GM19467 (cell line): ENCODE measurements at regions not wholly inside any gene's neighbourhood (a gene's known extent, or its start where the extent isn't known, plus 50 kb on each side); places are given as distances from the start of the nearest gene placed in this dataset.

ENCODE experiments used
- ATAC-seq: cut with Tn5 transposase; IDR thresholded peaks from one replicate; pipeline ENCODE4 v1.9.1; 2021; ENCODE audit warnings: mild to moderate bottlenecking, moderate library complexity; ENCODE audit not compliant: unreplicated experiment

GRCh38 chr5:68528821-68529273, 313.3 kb downstream of the PIK3R1 start:
- no peak for ATAC-seq

- ATAC-seq, result no peak
These were observed 314.0 kb downstream of the PIK3R1 start for GRCh38 chr5:68529581-68529980.

GRCh38 chr5:68531970-68532369, 316.4 kb downstream of the PIK3R1 start:
- ATAC-seq, result no peak

DNA sequence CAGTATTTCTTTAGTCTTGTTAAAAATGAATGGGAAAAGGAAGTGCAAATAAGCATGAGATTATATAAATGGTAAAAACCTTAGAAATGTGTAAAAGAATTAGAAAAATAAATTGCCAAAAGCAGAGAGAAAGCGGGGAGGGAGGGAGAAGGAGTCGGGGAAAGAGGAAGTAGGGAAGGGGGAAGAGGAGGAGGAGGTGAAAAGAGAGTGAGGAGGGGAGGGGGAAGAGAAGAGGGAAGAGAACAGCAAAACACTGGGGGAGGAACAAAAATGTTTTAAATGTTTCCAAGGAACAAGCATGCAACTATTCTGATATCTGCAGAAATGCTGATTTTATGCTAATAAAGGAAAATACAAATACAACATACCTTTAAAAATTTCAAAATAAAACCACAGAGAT, 317.5 kb downstream of the PIK3R1 start:
- ATAC-seq, result no peak

- no peak for ATAC-seq
These were observed 318.1 kb downstream of the PIK3R1 start for GRCh38 chr5:68533571-68534084.

DNA sequence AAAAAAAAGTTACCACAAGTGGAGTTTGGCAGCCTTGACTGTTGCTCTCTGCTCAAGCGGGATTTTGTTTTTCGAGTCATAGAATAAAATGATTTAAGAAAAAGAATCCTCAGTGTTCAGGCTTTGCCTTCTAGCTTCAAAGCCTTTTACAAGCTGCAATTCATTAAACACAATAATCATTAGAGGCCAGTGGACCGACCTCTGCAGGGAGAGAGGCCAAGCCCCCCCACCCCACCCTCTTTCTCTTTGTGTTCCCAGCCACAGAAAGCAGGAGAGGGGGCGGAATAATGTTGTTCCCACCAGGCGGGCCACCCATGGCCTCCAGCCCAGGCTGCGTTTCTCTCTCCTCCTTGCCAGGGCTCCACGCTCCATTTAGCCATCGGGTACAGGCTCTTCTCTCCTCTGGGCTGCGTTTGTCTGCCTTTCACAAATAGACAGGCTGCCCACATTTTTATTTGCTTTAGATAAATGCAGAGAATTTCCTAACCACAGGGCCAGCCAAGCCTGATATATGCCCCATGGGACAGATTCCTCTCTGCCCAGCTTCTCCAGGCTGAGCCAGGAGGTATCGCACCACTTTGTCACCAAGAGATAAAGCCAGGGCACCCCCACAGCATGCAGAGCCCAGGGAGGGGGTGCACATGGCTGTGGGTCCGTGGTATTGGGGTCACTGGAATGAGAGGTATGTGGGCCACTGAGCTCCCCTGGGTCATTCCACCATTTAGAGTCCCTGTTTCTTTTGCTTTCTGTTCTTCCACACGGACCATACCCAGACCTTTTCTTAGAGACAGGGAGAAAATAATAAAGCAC, 318.8 kb downstream of the PIK3R1 start:
- no peak for ATAC-seq

- ATAC-seq, result no peak
These were observed 319.5 kb downstream of the PIK3R1 start for GRCh38 chr5:68534956-68535520.

- no peak for ATAC-seq
These were observed 323.4 kb downstream of the PIK3R1 start for GRCh38 chr5:68538814-68539420.

- no peak for ATAC-seq
These were observed 325.4 kb downstream of the PIK3R1 start for GRCh38 chr5:68540798-68541590.

GRCh38 chr5:68542207-68542606, 326.7 kb downstream of the PIK3R1 start:
- no peak for ATAC-seq

DNA sequence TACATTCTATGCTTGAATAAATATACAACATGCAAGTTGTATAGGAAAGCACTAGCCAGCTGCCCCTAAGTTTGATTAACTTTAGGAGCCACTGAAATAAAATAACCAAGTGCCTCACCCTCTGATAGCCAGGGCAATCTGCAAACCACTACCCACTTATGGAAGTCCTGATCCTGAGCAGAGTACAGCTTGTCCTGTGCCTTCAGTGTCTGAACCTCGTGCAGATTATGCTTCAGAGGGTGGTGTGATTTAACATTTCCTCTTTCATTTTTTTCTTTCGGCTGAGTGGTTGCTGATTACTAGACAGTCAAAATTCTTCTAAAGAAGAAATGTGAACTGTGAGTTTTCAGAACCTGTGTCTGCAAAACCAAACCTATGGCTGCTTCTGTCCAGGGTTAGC, 327.7 kb downstream of the PIK3R1 start:
- ATAC-seq, result no peak

DNA sequence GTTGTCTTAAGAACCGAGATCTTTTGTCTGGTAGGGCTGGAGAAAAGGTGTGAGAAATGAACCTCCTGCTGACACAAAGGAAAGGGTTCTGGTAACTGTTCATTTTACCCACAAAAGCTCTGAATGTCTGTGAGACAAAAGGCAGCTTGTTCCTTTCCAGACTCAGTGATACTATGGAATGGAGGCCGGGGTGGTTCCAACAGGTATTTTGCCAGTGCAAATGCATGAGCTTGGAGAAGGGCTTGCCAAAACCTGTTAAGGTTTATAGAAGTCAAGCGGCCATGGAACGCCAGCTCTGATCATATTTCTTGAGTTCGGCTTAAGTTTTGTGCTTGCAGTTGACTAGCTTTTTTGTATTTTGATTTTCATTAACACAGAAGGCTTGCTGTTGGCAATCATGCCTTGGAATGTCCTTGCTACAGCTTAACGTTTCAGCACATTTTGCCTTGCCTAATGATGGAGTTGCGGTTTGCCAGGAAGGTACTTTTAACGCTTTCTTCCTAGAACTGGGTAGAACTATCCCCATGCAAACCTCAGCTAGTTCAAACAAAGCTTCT, 328.6 kb downstream of the PIK3R1 start:
- ATAC-seq, result no peak

- no peak for ATAC-seq
These were observed 329.3 kb downstream of the PIK3R1 start for GRCh38 chr5:68544648-68545552.

- ATAC-seq, result no peak
These were observed 330.2 kb downstream of the PIK3R1 start for GRCh38 chr5:68545636-68546295.

GRCh38 chr5:68547056-68547455, 331.5 kb downstream of the PIK3R1 start:
- ATAC-seq, result no peak

GRCh38 chr5:68547622-68548021, 332.1 kb downstream of the PIK3R1 start:
- no peak for ATAC-seq

GRCh38 chr5:68548959-68549676, 333.6 kb downstream of the PIK3R1 start:
- no peak for ATAC-seq

GRCh38 chr5:68550015-68550414, 334.5 kb downstream of the PIK3R1 start:
- ATAC-seq, result no peak

- ATAC-seq, result no peak
These were observed 335.9 kb downstream of the PIK3R1 start for GRCh38 chr5:68551436-68551835.
